Ascending aorta (tissue), 2 donors: ENCODE measurements at regions not wholly inside any gene's neighbourhood (a gene's known extent, or its start where the extent isn't known, plus 50 kb on each side); places are given as distances from the start of the nearest gene placed in this dataset.

Experiments
- DNase-seq, 2 donors: peaks; one replicate each; pipeline ENCODE4 v3.0.0-alpha.2; 2019; ENCODE audit warnings: low spot score in 2 of 2
- H3K27ac ChIP-seq, 2 donors: fragments of 200-600 bp; sonication (generic); one replicate each; pipeline ENCODE4 v1.5.1; 2016 to 2017; ENCODE audit warnings: mild to moderate bottlenecking in 1 of 2
- H3K27me3 ChIP-seq: fragments of 200-600 bp; sonication (generic); one replicate; pipeline ENCODE4 v1.5.1; 2017
- H3K36me3 ChIP-seq, 2 donors: fragments of 200-600 bp; sonication (generic); one replicate each; pipeline ENCODE4 v1.5.1; 2016
- H3K4me1 ChIP-seq, 2 donors: fragments of 200-600 bp; sonication (generic); one replicate each; pipeline ENCODE4 v1.5.1; 2016 to 2017; ENCODE audit warnings: mild to moderate bottlenecking in 1 of 2
- H3K4me3 ChIP-seq, 2 donors: fragments of 200-600 bp; sonication (generic); one replicate each; pipeline ENCODE4 v1.5.1; 2016 to 2017; ENCODE audit warnings: mild to moderate bottlenecking in 1 of 2
- H3K9me3 ChIP-seq, 2 donors: fragments of 200-600 bp; sonication (generic); one replicate each; pipeline ENCODE4 v1.5.1; 2016
- CTCF ChIP-seq, 3 experiments: fragments of 200-600 bp in 2 of 3; fragments of 450-650 bp in 1 of 3; sonication (generic) in 2 of 3; IDR thresholded peaks; one replicate each; pipeline ENCODE4 v1.5.1; 2016 to 2019; ENCODE audit warnings: antibody characterized with exemption in 3 of 3, mild to moderate bottlenecking in 1 of 3, moderate library complexity in 1 of 3
- intact Hi-C: fragments of 100-400 bp; cut with DNase I; formaldehyde crosslinking; loops from one replicate; pipeline ENCODE4 v1.15.1; 2023

GRCh38 chr2:21260311-21260710 lies 136.5 kb downstream of the TDRD15 start:
- H3K36me3 ChIP-seq: peaks cover 0 to 4% of the 10 kb centered on the region in 2 donors
- no peaks in the 10 kb centered on the region for H3K9me3 ChIP-seq
- intact Hi-C loops: no loop called here
- TF ChIP-seq CTCF (IDR thresholded peaks at IDR 0.05): no peak
- H3K27me3 ChIP-seq: no peaks in the 10 kb centered on the region
- no peak overlapping the region for H3K27ac ChIP-seq
- no peak overlapping the region for H3K4me3 ChIP-seq
- peaks cover 2 to 3% of the 10 kb centered on the region in 2 donors for H3K4me1 ChIP-seq
- DNase-seq: no peak

GRCh38 chr2:21261591-21261990 lies 137.8 kb downstream of the TDRD15 start:
- no peak overlapping the region for H3K4me3 ChIP-seq
- no peaks in the 10 kb centered on the region for H3K27me3 ChIP-seq
- H3K36me3 ChIP-seq: peaks cover 0 to 4% of the 10 kb centered on the region in 2 donors
- peaks cover 2 to 3% of the 10 kb centered on the region in 2 donors for H3K4me1 ChIP-seq
- no peak for DNase-seq
- H3K27ac ChIP-seq: no peak overlapping the region
- no peak for TF ChIP-seq CTCF (IDR thresholded peaks at IDR 0.05)
- no peaks in the 10 kb centered on the region for H3K9me3 ChIP-seq
- intact Hi-C loops: no loop called here

GRCh38 chr2:21262426-21262940 lies 138.7 kb downstream of the TDRD15 start:
- H3K4me1 ChIP-seq: peaks cover 0 to 3% of the 10 kb centered on the region in 2 donors
- intact Hi-C loops: no loop called here
- no peak overlapping the region for H3K4me3 ChIP-seq
- no peaks in the 10 kb centered on the region for H3K27me3 ChIP-seq
- no peaks in the 10 kb centered on the region for H3K9me3 ChIP-seq
- DNase-seq: no peak
- peaks cover 0 to 4% of the 10 kb centered on the region in 2 donors for H3K36me3 ChIP-seq
- TF ChIP-seq CTCF (IDR thresholded peaks at IDR 0.05): no peak
- H3K27ac ChIP-seq: no peak overlapping the region

GRCh38 chr2:21263622-21264021 lies 139.9 kb downstream of the TDRD15 start:
- intact Hi-C loops: no loop called here
- no peak for DNase-seq
- no peaks in the 10 kb centered on the region for H3K27me3 ChIP-seq
- H3K4me3 ChIP-seq: no peak overlapping the region
- H3K27ac ChIP-seq: no peak overlapping the region
- H3K9me3 ChIP-seq: no peaks in the 10 kb centered on the region
- H3K4me1 ChIP-seq: peaks cover 0 to 3% of the 10 kb centered on the region in 2 donors
- peaks cover 0 to 4% of the 10 kb centered on the region in 2 donors for H3K36me3 ChIP-seq
- no peak for TF ChIP-seq CTCF (IDR thresholded peaks at IDR 0.05)

GRCh38 chr2:21265752-21266151 lies 142.0 kb downstream of the TDRD15 start:
- H3K27ac ChIP-seq: no peak overlapping the region
- TF ChIP-seq CTCF (IDR thresholded peaks at IDR 0.05): no peak
- peaks cover 0 to 3% of the 10 kb centered on the region in 2 donors for H3K4me1 ChIP-seq
- no peaks in the 10 kb centered on the region for H3K9me3 ChIP-seq
- peaks cover 0 to 4% of the 10 kb centered on the region in 2 donors for H3K36me3 ChIP-seq
- no peak for DNase-seq
- no peaks in the 10 kb centered on the region for H3K27me3 ChIP-seq
- intact Hi-C loops: no loop called here
- no peak overlapping the region for H3K4me3 ChIP-seq
